CD4-positive, alpha-beta T cell treated with Interleukin-6 for 4 hours (primary cell): ENCODE measurements at regions not wholly inside any gene's neighbourhood (a gene's known extent, or its start where the extent isn't known, plus 50 kb on each side); places are given as distances from the start of the nearest gene placed in this dataset.

Experiments
- DNase-seq: peaks from one replicate; pipeline ENCODE4 v3.0.0-alpha.2; 2020; ENCODE audit warnings: mixed read lengths

GRCh38 chr6:97594844-97595243 is 311.8 kb upstream of the MMS22L start:
- DNase-seq = no peak

GRCh38 chr6:97621111-97621510 is 338.1 kb upstream of the MMS22L start:
- DNase-seq = no peak

DNA sequence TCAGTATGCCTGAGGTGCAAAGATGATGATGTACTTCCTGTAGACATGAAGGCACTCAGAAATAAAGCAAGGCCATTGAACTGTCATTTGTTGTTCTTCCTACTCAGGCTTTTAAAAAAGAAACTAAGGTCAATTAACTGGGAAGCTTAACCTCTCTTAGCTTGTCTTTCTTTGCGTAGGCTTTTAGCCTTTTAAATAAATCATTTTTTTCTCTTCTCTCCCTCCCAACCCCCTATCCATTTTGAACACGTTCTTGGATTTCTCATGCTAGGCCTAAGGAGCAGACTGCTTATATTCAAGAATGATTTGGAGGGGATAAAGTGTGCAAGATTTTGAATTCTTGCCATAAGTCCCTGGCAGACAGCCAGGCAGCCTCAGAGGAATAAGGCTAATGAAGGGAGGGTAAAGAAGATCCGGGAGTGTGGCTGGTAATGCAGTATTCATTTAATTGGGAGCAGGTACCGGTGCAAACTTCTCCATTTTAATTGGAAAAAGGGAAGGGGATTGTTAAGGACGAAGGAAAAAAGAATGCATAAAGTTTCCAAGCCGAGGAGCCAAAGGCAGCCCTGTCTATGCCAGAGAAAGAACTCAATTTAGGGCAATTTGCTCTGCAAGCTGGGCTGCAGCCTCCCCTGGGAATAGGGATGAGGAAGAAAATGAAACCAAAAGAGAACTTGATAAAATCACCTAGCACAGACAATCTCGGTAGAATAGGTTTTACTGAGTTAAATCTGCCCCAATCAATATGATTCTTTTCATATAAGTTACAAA is 343.8 kb upstream of the MMS22L start:
- DNase-seq = no peak

DNA sequence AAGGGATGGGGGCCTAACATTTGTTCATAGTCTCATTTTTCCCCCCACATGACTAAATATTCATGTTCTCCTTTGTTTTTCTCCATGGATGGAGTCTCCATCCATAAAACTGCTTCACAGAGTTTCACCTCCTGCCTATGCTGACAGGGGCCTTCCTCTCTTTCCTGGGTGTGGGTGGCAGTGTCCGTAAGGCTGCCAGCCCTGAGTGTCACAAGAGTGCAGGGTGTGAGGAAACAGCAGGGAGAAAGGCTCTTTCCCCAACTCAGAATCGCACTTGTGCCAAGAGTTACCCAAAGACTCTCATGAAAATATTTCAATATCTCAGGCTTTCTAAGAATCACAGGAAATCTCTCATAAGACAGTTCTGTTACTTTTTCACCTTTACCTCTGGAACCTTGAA is 346.2 kb upstream of the MMS22L start:
- no peak for DNase-seq

DNA sequence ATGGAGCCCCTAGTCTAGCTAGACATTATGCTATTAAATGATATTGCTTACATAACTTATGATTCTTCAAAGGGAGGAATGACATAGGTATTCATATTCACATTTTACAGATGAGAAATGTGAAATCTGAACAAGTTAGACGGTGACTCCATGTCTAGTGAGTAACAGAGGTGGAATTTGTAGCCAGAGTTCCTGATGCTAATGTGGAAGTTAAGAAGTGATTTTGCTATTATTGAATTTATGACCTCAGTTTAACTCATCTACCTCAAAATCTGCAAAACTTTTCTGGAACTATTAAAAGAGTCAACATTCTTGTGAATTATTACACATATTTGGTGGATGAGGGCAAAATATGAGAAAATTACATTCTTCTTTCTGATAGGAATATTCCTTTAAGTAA is 347.6 kb upstream of the MMS22L start:
- DNase-seq = no peak

DNA sequence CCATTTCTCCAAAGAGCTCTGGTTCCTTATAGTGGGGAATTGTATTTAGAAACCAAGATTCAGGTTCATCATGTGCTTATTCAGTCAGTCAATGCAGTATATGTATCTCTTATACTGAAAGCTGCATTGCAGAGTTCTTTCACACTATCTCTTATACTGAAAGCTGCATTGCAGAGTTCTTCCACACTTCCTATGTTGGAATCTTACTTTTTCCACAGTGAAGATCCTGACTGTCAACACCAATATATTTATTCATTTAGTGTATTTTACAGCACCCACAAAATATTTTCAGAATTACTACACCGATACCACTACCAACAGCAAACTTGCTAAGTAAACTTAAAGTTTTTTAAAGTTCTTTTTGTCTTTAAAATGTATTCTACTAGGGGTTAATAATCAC is 349.3 kb upstream of the MMS22L start:
- no peak for DNase-seq

DNA sequence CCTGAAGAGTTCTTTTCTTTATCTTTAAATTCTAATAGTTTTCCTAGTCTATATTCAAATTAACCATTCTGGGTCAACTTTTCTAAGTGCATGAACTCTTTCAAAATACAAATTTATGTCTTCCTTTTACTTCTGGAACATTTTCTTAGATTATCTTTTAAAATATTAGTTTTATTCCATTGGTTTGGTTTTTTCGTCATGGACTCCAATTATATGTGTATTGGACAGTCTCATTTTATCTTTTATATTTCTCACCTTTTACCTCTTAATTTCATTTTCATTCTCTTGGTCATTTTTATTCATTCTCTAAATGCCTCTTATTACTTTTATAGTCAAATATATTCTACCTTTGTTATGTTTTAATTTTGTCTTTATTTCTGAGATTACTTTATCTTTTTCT is 356.7 kb upstream of the MMS22L start:
- DNase-seq = no peak

- DNase-seq = no peak
Measured at GRCh38 chr6:97644353-97644752, 361.3 kb upstream of the MMS22L start.

DNA sequence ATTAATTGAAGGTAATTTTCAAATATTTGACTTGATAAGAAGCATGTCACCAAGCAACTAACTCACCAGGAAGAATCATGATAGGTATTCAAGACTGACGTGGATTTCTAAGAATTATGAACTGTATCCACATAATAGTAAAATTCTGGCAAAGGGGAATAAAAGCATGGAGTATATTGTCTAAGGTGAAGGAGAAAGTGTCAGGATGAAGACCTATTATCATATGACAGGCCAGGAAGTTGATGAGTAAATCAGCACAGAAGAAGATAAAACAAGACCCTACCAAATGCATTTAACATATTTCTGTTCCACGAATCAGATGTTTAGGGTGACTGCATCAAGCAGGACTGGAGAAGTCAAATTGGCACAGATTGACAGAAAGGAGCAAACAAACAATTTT is 362.7 kb upstream of the MMS22L start:
- no peak for DNase-seq

DNA sequence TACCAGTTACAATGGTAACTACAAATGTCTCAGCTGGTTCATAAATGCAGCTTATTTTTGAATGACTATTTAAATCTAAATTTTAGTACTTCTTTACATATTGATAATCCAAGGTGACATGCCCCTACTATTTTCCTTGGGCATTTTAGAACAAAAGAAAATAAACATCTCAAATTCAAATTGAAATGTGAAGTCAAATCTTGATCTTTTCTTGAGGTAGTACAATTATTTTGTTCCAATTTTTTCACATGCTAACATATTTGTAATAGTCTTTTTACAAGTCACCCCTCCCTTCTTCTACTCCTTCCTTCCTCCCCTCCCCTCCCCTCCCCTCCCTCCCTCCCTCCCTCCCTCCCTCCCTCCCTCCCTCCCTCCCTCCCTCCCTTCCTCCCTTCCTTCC is 370.1 kb upstream of the MMS22L start:
- DNase-seq = no peak

- no peak for DNase-seq
Measured at GRCh38 chr6:97653517-97653916, 370.5 kb upstream of the MMS22L start.

GRCh38 chr6:97654674-97655073 is 371.7 kb upstream of the MMS22L start:
- DNase-seq = no peak

GRCh38 chr6:97656236-97656635 is 373.2 kb upstream of the MMS22L start:
- no peak for DNase-seq

- DNase-seq = no peak
Measured at GRCh38 chr6:97656706-97657350, 373.8 kb upstream of the MMS22L start.

DNA sequence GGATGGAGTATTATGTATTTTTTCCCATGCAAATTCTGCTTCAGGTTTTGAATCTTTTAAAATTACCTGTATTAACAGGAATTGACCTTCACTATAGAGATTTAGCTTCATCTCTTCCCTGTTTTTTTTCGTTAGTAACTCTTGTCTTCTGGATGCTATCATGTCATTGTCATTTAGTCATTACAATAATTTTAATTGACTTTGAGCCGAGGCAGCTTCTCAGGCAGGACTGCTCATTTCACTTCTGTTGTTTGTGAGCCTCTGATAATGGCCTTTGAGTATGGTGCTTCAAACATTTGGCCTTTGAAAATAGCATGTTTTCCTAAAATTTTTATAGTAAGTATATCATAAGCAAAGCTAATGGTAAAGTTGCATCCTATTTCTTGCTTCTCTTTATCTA is 375.1 kb upstream of the MMS22L start:
- no peak for DNase-seq

GRCh38 chr6:97663252-97663651 is 380.2 kb upstream of the MMS22L start:
- no peak for DNase-seq

GRCh38 chr6:97665446-97665845 is 382.4 kb upstream of the MMS22L start:
- DNase-seq = no peak

GRCh38 chr6:97666889-97667288 is 383.9 kb upstream of the MMS22L start:
- no peak for DNase-seq

DNA sequence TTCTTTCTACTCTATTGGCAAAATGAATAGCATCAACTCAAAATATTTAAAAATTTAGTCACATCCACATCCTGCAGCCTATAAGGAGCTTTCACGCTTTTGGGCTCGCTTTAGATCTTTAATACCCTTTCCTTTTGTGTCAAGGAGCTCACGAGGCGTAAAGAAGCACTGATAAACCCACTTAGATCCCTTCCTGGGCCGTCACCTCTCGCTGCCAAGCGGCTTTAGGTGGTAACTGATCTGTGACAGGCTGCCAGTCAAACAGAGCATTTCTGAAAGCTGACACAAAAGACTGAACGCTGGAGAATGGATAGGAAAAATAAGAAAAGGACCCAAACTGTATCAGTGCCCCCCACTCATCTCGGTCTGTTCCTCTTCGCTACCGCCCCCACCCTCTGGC is 385.7 kb upstream of the MMS22L start:
- DNase-seq = no peak

DNA sequence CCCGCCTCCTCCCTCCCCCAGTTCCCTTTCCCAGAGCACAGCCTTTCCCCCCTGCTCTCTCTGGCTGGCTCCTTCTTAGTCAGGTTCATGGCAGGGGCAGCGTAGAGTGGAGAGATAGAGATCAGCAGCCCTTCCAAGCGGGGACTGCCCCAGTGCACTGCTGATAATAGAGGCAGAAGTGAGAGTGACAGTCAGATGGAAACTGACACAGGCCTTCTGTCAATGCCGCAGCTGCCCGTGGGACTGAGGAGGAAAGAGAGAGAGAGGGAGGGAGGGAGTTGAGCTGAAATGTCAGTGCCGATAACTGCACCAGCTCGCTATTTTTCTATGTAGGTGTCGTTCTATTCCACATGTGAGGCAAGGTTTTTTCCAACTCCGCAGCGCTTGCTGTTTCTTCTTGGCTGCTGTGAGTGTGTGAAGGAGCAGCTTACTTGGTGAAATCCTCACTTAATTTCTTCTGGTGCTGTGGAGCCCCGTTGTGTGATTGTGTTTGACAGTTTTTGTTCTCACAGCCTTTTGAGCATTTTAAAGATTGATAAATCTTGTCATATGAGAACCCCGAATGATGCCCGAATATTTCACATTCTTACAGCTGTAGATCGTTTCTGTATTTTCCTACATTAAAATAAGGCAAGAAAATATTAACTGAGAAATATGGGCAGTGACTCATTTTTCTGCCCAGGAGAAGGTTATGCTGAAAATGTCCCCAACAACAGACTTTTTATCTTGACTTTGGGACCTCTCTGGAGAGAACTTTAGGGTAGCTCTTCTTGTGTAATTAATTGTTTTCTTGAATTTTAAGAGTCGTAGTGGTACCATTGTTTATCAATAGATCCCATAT is 386.4 kb upstream of the MMS22L start:
- DNase-seq = no peak

GRCh38 chr6:97674802-97675201 is 391.8 kb upstream of the MMS22L start:
- DNase-seq = no peak

DNA sequence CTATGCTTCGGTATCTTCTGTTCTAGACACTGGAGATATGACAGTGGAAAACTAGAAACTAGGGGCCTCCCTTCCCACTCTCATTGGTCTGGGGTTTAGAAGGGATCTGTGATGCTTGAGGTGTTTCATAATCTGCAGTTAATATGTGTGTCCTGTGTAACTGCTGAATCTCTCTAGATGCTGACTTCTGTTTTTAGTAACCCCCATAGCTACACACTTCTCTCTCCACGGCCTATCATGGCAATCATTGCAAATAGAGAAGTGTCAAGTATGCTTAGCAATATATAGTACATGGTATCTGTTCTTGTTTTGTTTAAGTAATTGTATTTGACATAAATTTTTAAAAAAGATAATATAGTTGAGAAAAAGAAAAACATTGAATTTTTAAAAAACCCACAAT is 394.6 kb upstream of the MMS22L start:
- DNase-seq = no peak

- DNase-seq = no peak
Measured at GRCh38 chr6:97687916-97688315, 404.9 kb upstream of the MMS22L start.
